Hindlimb muscle (tissue), 1 donor: ENCODE measurements at regions not wholly inside any gene's neighbourhood (a gene's known extent, or its start where the extent isn't known, plus 50 kb on each side); places are given as distances from the start of the nearest gene placed in this dataset.

Experiments used
- DNase-seq: peaks from one replicate; pipeline ENCODE4 v3.0.0-alpha.2; 2013

DNA sequence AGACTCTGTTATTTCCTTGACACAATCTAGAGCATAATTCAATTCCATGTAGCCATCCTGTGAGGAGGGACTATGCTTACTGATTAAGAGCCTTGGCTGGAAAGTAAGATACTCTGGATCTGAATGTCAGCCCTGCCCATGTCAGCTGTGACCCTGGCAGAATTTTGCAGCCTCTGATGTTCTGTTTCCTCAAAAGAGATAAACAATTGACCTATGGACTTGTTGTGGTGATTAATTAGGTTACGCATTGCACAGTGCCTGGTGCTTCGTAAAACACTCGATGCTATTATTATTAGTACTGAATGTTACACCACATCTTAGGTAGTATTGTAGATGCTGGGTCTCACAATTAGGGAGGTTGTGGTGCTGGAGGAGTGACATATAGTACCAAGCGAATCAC lies 161.3 kb upstream of the MEIS2 start:
- DNase-seq = no peak

DNA sequence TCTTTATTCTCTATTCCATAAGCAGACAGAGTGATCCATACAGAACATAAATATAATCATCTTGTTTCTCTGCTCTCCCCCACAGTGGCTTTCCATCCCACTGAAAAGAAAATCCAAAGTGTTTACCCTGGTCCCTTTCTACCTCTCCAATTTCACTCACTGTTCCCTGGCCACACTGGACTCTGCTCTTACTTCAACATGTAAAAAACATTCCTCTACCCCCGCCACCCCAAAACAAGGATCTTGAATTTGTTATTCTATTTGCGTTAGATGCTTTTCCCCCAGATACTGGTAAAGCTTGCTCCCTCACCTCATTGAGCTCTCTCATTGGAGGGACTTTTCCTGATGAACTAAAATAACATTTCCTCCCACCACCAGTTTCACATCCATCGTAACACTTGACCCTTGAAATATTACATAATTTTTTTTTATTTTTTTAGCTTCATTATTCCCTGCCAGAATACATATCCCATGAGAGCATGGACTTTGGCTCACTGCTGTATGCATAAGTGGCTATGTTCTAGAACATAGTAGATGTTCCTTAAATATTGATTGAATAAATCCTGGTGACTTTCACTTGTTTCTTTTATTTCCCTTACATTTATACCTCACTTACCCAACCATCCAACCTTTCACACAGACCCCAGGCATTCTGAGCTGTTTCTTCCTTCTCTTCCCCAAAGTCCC lies 162.7 kb upstream of the MEIS2 start:
- DNase-seq = no peak

- no peak for DNase-seq
Observed at GRCh38 chr15:37289109-37289765, 188.9 kb upstream of the MEIS2 start.

- DNase-seq = no peak
Observed at GRCh38 chr15:37291920-37292319, 191.6 kb upstream of the MEIS2 start.

GRCh38 chr15:37298271-37298670 lies 197.9 kb upstream of the MEIS2 start:
- DNase-seq = no peak

DNA sequence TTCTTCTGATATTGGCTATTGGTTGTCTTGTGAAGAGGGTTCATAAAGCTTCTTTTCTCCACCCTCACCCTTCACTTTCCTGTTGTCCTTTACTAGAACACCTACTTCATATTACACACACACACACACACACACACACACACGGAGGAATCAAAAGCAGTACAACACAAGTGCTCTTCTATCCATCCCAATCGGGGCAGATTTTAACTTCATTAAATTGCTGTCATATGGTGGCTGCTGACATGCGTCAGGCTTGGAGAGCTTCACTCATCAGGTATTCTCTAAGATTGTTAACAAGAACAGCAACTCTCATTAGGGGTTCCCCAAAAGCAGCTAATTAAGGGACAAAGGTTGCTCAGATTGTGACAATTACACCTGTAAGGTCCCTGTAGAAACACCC lies 239.1 kb upstream of the MEIS2 start:
- no peak for DNase-seq

GRCh38 chr15:37339856-37340255 lies 239.5 kb upstream of the MEIS2 start:
- DNase-seq = no peak

DNA sequence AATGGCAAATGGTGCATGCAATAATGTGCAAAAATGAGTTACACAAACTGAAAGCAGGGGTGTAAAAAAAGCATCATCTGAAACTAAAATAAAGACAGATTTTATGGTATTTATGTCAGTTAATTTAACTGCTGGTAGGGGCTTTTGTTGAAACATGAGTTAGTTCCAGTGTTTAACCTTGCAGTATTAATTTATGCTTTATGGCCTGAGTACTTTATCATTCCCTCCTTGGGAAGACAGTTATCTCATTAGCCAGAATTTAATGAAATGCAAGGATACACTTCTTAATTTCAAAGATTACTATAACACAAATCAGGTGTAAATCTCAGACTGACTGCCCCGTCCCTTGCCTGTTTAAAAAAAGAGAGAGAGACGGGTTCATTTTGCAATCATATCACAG lies 240.1 kb upstream of the MEIS2 start:
- no peak for DNase-seq

DNA sequence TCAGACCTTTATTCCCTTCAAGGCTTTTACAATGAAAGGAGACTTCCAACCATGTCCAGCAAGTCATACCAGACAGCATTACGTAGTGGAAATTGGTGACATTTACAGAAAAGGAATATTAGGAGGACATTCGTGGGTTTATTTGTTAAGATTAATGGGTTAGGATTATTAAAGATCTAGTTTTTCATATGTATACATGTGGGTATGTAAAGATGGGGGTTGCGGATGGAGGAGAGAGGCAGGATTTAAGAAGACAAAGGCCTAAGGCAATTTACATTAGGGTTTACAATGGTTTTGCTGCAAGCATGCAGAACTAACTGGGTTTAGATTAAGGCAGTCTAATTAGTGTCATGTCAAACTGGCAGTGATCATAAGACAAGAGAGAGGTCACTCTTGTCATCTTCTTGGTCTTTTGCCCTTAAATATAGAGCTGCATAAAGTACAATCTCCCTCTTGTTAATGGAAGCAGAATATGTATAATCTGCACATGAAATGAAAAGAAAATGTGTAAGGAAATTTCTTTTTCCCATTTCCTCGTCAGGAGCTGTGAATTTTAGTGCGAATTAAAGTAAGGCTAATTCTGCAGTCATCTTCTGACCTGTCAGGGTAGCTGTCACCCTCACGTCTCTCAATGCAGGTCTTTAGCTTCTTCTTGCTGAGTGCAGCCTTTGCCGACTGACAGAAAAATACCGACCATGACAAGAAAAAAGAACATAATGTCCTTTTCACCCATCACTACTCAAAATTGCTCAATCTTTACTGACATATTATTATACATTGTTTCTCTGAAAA lies 258.9 kb upstream of the MEIS2 start:
- no peak for DNase-seq

DNA sequence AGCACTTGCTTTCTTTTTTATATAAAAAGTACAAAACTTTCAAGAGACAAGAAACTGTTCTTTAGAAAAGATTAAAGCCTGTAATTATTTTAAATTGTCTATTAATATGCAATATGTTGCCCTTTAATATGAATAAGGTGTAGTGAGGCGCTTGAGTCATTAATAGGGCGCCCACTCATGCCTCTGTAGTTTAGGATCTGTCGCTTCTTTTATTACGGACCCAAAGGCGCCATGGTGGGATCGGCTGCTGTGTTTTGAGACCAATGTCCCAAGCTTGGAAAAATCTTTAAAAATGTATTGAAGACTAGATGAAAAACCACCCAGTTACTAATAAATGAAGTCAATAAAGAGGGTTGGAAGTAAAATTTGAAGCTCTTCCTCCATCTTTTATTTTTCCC lies 259.5 kb upstream of the MEIS2 start:
- DNase-seq = no peak

- DNase-seq = no peak
Observed at GRCh38 chr15:37360724-37361123, 260.4 kb upstream of the MEIS2 start.

DNA sequence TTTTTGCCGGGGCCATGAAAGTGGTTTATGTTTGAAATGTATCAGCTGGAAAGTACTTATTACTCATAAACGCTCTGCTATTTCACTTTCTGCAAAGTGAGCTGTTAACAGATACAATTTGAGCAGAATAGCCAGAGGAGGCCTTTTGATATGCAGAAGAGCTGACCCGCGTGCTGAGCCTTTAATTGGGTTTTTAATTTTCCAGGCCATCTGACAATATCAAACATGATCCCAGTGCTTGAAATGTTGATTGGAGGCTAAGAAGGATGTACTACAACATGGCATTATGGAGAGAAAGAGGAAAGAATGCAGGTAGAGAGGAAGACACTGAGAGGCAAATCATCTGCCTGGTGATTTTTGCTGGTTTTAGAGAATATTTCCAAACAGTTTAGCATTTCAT lies 261.3 kb upstream of the MEIS2 start:
- no peak for DNase-seq

GRCh38 chr15:37362414-37362813 lies 262.1 kb upstream of the MEIS2 start:
- no peak for DNase-seq

- no peak for DNase-seq
Observed at GRCh38 chr15:37368961-37369360, 268.6 kb upstream of the MEIS2 start.

- no peak for DNase-seq
Observed at GRCh38 chr15:37370941-37371340, 270.6 kb upstream of the MEIS2 start.

DNA sequence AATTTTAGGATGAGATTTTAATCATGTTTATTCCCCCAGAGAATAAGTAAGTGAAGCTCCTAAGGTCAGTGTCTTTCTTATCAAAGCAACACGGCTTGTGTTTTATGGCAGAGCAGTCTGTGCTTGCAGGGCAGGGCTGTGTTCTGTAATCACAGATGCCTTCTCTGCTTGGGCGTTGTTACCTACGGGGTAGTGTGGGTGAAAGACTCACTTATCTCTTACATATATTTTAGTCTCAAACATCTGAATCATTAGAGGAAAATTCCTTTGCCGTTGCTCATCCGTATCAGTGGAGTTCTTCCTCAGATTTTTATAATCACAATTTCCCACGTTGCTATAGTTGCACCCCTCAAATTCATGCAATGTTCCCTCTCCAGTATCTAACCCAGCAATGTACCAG lies 271.7 kb upstream of the MEIS2 start:
- DNase-seq = no peak

DNA sequence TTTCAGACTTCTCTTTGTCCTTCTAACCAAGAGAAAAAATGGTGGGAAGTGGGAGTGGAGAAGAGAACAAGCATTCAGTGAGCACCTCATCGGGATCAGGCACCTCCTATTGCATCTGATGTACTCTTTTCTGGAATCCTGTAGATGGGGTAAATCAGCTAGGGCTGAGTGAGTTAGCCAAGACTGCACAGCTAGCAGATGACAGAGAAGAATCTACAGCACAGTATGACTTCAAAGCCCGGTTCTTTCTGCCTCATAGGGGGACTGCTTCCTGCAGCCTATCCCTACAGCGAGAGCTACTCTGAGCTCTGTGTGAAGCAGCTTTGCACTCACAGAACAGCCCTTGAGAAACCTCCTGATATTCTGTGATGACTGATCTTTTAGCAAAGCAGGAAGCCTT lies 275.2 kb upstream of the MEIS2 start:
- DNase-seq = no peak

DNA sequence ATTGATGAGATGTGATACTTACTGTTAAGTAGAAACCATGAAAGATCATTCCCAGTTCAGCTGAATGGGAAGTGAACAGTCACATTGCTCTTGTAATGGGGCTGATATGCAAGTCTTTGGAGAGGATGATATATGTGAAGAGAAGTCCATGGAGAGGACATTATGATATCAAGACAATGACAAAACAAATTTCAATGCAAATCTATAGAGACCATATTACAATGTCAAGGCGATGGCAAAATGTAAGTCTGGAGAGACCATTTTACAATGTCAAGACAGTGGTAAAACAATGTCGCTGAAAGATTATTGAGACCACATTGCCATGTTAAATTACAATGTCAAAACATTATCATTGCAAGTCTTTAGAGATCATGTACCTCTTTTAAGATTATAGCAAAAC lies 277.1 kb upstream of the MEIS2 start:
- no peak for DNase-seq

DNA sequence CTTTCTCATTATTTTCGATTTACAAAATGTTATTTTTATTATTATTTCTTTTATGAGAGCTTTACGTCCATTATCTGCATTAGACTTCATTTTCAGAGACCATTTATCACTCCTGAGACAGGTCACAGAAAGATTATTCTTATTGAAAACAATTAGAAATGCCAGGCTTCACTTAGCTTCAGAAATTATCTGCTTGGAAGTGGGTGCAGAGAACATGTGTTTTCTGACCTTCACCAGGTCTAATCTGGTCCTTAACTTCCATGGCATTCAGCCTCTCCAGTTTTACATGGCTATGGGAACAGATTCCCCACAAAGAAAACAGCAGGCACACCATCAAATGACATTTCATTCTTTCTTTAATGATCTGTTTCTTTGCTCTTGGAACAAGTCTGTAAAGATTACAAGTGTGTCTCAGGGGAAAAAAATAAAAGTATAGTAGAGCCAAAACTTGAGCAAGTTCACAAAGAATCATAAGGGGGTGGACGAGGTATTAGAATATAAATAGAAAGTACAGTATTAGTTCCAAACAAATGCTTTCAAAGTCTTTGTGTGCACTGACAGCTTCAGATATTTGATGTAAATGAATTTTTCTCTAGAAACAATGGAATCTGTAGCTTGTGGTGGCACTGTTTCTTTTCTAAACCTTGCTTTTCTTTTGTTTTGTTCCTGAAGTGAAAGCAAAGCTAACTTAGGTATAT lies 294.2 kb upstream of the MEIS2 start:
- DNase-seq = no peak

DNA sequence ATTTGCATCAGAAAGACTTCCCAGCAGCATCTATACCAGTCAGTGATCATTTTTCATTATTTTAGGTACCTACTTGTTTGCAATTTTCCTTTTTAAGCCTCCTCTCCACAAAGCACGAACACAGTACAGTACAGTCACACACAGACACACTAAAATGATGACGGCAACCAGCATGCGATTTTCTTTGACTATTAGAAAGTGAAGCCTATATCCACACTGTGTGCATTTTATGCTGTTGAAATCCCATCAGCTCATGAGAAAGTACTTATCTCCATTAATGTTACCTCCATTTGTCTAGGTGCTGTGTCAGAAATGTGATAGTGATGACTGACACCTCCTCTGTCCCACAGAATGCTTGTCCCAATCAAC lies 294.7 kb upstream of the MEIS2 start:
- no peak for DNase-seq

GRCh38 chr15:37397266-37398022 lies 297.1 kb upstream of the MEIS2 start:
- no peak for DNase-seq

DNA sequence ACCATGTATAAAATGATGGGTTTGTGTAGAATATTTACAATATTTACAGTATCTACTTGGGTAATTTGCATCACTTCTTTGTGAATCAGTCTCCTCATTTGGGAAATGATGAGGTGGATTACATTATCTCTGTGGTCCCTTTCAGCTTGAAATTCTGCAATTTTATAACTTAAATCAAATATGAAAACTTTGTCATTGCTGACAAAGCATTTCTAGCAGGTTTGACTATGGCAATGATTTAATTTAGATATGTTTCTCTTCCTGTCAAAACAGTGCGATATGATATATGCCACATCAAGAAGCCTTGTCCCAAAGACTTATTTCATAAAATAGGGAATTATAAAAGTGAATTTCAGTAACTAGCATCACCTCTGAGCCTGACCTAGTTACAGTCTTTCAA lies 315.8 kb upstream of the MEIS2 start:
- DNase-seq = no peak

GRCh38 chr15:37425541-37425940 lies 325.2 kb upstream of the MEIS2 start:
- no peak for DNase-seq
